ENCODE measurements at regions not wholly inside any gene's neighbourhood (a gene's known extent, or its start where the extent isn't known, plus 50 kb on each side); places are given as distances from the start of the nearest gene placed in this dataset.
"Not testable (repeated sequence)": the region's sequence is repeated elsewhere in the genome, so short reads cannot be mapped to it uniquely, and the experiment has no call there.

DNA sequence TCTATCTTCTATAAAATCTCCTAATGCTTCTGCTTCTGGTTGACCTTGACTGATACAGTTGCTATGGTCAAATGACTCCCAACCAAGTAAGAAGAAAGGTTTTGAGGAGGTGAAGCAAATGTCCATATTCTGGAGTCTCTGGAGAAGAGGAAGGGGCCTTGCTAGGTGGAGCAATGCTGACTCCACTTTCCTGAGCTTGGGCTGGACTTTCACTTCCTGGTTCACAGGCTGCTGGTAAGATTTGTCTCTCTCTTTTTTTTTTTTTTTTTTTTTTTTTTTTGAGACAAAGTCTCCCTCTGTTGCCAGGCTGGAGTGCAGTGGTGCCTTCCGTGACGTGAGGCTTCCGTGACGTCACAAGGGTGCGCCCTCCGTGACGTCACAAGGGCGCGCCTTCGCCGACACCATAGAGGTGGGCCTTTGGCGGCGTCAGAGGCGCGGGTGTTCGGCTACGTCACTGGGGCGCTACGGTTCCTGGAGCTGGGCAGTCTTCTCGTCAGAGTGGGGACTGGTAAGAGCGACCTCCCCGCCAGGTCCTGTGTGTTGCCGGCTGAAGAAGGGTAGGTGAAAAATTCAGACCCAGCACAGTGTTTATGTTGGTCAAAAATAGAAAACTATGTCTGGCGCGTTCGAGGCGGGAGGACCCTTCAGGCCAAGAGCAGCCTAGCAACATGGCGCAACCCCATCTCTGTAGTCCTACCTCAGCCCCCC is 93.7 kb upstream of the METTL14 start:
- peak in 1 of 2 experiments; percentile 25 for DNase-seq

GRCh38 chr4:118592289-118592688 is 92.9 kb upstream of the METTL14 start:
- DNase-seq = not testable (repeated sequence)

DNA sequence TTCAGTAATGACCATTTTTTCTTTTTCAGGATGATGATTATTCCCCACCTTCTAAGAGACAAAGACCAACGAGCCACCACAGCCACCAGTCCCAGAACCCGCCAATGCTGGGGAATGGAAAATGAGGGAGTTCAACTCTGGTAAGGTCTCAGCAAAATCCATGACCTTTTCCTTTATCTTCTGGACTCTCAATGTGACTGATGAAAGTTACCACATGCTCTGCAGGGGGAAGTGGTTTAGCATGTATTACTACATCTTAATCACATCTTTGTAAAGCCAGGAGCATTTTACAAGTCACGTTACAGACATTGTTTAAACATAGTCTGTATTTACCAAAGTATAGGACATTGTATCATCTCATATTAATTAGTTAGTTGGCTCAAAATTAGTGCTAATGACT is 89.3 kb upstream of the METTL14 start:
- DNase-seq = not testable (repeated sequence)

- DNase-seq = not testable (repeated sequence)
Measured at GRCh38 chr4:118625097-118625496, 60.1 kb upstream of the METTL14 start.

DNA sequence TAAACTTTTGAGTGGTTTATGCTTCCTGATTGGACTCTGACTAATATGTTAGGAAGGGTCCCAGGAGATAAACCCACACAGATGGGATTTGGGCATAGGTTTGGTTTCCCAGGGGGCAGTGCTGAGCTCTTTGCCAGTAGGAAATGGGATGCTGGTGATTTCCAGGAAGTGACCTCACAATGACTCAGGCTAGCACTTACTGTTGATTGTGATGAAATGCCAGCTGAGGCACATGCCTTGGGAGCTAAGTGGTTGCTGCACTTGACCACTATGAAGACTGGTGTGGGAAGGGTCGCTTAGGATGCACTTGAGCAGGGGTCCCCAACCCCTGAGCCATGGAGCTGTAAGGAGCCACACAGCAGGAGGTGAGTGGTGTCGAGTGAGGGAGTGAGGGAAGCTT is 55.5 kb upstream of the METTL14 start:
- DNase-seq = not testable (repeated sequence)

GRCh38 chr4:118630897-118631296 is 54.3 kb upstream of the METTL14 start:
- not testable (repeated sequence) for DNase-seq

DNA sequence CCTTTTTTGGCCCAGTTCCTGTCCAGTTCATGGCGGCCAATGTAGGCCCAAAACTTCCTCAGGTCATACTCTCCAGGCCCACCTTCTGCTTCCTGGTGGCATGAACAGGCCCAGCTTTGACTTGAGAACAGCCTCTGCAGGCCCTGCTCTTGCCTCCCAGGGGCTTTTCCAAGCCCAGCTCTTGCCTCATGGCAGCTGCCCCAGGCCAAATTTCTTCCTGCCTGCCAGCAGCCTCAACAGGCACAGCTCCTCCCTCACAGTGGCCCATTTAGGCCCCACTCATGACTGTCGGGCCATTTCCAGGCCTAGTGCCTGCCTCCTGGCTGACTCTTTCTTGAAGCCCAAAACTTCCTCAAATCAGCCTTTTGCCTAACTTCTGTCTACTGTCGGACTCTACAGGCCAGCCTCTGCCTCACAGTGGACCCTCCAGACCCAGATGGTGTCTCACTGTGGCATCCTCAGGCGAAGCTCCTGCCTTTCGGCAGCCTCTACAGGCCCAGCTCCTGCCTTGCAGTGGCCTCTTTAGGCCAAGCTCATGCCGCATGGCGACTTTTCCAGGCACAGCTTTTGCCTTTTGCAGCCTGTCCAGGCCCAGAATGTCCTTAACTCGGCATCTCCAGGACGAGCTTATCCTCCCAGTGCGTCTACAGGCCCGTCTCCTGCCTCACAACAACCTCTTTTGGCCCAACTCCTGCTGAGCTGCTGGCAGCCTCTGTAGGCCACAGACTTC is 53.7 kb upstream of the METTL14 start:
- not testable (repeated sequence) for DNase-seq

DNA sequence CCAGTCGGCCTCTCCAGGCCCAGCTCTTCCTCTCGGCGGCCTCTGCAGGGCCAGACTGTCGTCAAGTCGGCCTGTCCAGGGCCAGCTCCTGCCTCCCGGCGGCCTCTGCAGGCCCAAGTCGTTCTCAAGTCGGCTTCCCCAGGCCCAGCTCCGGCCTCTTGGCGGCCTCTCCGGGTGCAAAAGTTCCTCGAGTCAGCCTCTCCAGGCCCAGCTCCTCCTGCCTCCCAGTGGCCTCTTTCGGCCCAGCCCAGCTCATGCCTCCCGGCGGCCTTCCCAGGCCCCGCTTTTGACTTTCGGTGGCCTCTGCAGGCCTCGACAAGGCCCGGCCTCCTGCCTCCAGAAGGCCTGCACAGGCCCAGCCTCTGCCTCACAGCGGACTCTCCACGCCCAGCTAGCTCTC is 51.7 kb upstream of the METTL14 start:
- DNase-seq = not testable (repeated sequence)

DNA sequence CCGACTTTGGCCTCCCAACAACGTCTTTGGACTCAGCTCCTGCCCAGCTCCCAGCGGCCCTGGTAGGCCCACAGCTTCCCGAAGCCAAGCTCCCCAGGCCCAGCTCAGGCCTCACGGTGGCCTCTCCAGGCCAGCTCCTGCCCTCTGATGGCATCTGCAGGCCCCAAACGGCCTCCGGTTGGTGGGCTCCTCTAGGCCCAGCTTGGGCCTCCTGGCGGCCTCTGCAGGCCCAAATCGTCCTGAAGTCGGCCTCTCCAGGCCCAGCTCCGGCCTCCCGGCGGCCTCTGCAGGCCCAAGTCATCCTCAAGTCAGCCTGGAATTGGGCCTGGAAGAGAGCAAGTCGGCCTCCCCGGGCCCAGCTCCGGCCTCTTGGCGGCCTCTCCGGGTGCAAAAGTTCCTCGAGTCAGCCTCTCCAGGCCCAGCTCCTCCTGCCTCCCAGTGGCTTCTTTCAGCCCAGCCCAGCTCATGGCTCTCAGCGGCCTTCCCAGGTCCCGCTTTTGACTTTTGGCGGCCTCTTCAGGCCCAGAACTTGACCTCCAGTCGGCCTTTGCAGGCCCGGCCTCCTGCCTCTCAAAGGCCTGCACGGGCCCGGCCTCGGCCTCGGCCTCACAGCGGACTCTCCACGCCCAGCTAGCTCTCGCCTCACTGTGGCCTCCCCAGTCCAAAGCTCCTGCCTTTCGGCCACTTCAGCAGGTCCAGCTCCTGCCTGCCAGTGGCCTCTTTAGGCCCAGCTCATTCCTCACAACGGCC is 50.9 kb upstream of the METTL14 start:
- DNase-seq = not testable (repeated sequence)
